Chondrocyte (in vitro differentiated cells): ENCODE measurements at regions not wholly inside any gene's neighbourhood (a gene's known extent, or its start where the extent isn't known, plus 50 kb on each side); places are given as distances from the start of the nearest gene placed in this dataset.

Source experiments
- DNase-seq: peaks from one replicate; pipeline ENCODE4 v3.0.0; 2021; ENCODE audit warnings: mixed read lengths, low spot score
- H3K27ac Mint-ChIP-seq: one replicate; pipeline ENCODE4 v1.8.0; 2021; ENCODE audit warnings: mild to moderate bottlenecking, moderate library complexity, mixed read lengths; ENCODE audit not compliant: unreplicated experiment
- H3K27me3 Mint-ChIP-seq: 2 replicates; pipeline ENCODE4 v1.8.0; 2021; ENCODE audit warnings: low read depth, mixed read lengths
- H3K36me3 Mint-ChIP-seq: 2 replicates; pipeline ENCODE4 v1.8.0; 2021; ENCODE audit warnings: low read depth, mixed read lengths
- H3K4me1 Mint-ChIP-seq: 2 replicates; pipeline ENCODE4 v1.8.0; 2021; ENCODE audit warnings: low read depth, mild to moderate bottlenecking, mixed read lengths
- H3K4me3 Mint-ChIP-seq: one replicate; pipeline ENCODE4 v1.8.0; 2021; ENCODE audit warnings: mild to moderate bottlenecking, moderate library complexity, mixed read lengths; ENCODE audit not compliant: unreplicated experiment
- H3K9me3 Mint-ChIP-seq: 2 replicates; pipeline ENCODE4 v1.8.0; 2021; ENCODE audit warnings: low read depth, mixed read lengths
- CTCF ChIP-seq: fragments of 200-600 bp; sonication (generic); IDR thresholded peaks from 2 replicates; pipeline ENCODE4 v1.5.0; 2021; ENCODE audit warnings: antibody characterized with exemption, mild to moderate bottlenecking, moderate library complexity

- no peaks in the 10 kb centered on the region for H3K9me3 Mint-ChIP-seq
- no peaks in the 10 kb centered on the region for H3K4me1 Mint-ChIP-seq
Measured at GRCh38 chr9:8237096-8237495, 437.5 kb upstream of the DMAC1 start.

GRCh38 chr9:8235489-8235888, 435.9 kb upstream of the DMAC1 start:
- Mint-ChIP-seq H3K27me3 (peaks cover 25% of the 10 kb centered on the region), H3K4me1 (no peaks in the 10 kb centered on the region), H3K9me3 (no peaks in the 10 kb centered on the region), H3K27ac (no peak overlapping the region), H3K4me3 (no peak overlapping the region), H3K36me3 (no peaks in the 10 kb centered on the region)
- DNase-seq: no peak
- TF ChIP-seq CTCF: no peak

More at GRCh38 chr9:8237096-8237495, 437.5 kb upstream of the DMAC1 start:
- Mint-ChIP-seq H3K4me3 (no peak overlapping the region), H3K36me3 (no peaks in the 10 kb centered on the region), H3K27ac (no peak overlapping the region), H3K27me3 (peaks cover 32% of the 10 kb centered on the region)
- no peak for DNase-seq
- no peak for TF ChIP-seq CTCF

- no peaks in the 10 kb centered on the region for H3K36me3 Mint-ChIP-seq
- no peak for DNase-seq
- no peak overlapping the region for H3K27ac Mint-ChIP-seq
- H3K27me3 Mint-ChIP-seq: peaks cover 25% of the 10 kb centered on the region
- no peak overlapping the region for H3K4me3 Mint-ChIP-seq
- no peaks in the 10 kb centered on the region for H3K9me3 Mint-ChIP-seq
- TF ChIP-seq CTCF: no peak
- H3K4me1 Mint-ChIP-seq: no peaks in the 10 kb centered on the region
Measured at GRCh38 chr9:8234316-8234715, 434.7 kb upstream of the DMAC1 start.

GRCh38 chr9:8232726-8233125, 433.1 kb upstream of the DMAC1 start:
- H3K4me1 Mint-ChIP-seq: no peaks in the 10 kb centered on the region
- no peak overlapping the region for H3K27ac Mint-ChIP-seq
- H3K36me3 Mint-ChIP-seq: no peaks in the 10 kb centered on the region
- no peak for TF ChIP-seq CTCF
- peaks cover 21% of the 10 kb centered on the region for H3K27me3 Mint-ChIP-seq
- no peak overlapping the region for H3K4me3 Mint-ChIP-seq
- DNase-seq: no peak
- no peaks in the 10 kb centered on the region for H3K9me3 Mint-ChIP-seq

GRCh38 chr9:8229226-8229625, 429.6 kb upstream of the DMAC1 start:
- Mint-ChIP-seq H3K4me3 (no peak overlapping the region), H3K27ac (no peak overlapping the region), H3K4me1 (no peaks in the 10 kb centered on the region), H3K36me3 (no peaks in the 10 kb centered on the region), H3K27me3 (peaks cover 15% of the 10 kb centered on the region), H3K9me3 (no peaks in the 10 kb centered on the region)
- no peak for DNase-seq
- no peak for TF ChIP-seq CTCF
